ENCODE measurements at regions not wholly inside any gene's neighbourhood (a gene's known extent, or its start where the extent isn't known, plus 50 kb on each side); places are given as distances from the start of the nearest gene placed in this dataset.

GRCh38 chr7:22561321-22561811, 61.4 kb upstream of the STEAP1B start:
- in situ Hi-C loops (cut with MboI; ENCODE audit: low pct_unique_long_range_greater_than_20kb, low sequenced_read_pairs, unreplicated experiment): no loop called here
- TF ChIP-seq CTCF (IDR thresholded peaks at IDR 0.05; ENCODE audit: extremely low read depth, insufficient read depth, missing control alignments): no peak

GRCh38 chr7:22559829-22560489, 60.0 kb upstream of the STEAP1B start:
- peak; percentile 85 for TF ChIP-seq CTCF (IDR thresholded peaks at IDR 0.05; ENCODE audit: extremely low read depth, insufficient read depth, missing control alignments)
- in situ Hi-C loops (cut with MboI; ENCODE audit: low pct_unique_long_range_greater_than_20kb, low sequenced_read_pairs, unreplicated experiment): loop anchor here (10.0 kb wide), 1 partner anchor 495 kb away; no protein-coding TSS in a partner anchor
- peak; percentile 72 for DNase-seq (ENCODE audit: low spot score)

More at GRCh38 chr7:22561321-22561811, 61.4 kb upstream of the STEAP1B start:
- DNase-seq (ENCODE audit: low spot score): no peak

GRCh38 chr7:22557167-22557566, 57.2 kb upstream of the STEAP1B start:
- no peak for TF ChIP-seq CTCF (IDR thresholded peaks at IDR 0.05; ENCODE audit: extremely low read depth, insufficient read depth, missing control alignments)
- no peak for DNase-seq (ENCODE audit: low spot score)
- in situ Hi-C loops (cut with MboI; ENCODE audit: low pct_unique_long_range_greater_than_20kb, low sequenced_read_pairs, unreplicated experiment): loop anchor here (10.0 kb wide), 1 partner anchor 498 kb away; no protein-coding TSS in a partner anchor

- in situ Hi-C loops (cut with MboI; ENCODE audit: low pct_unique_long_range_greater_than_20kb, low sequenced_read_pairs, unreplicated experiment): loop anchor here (10.0 kb wide), 1 partner anchor 499 kb away; no protein-coding TSS in a partner anchor
- no peak for TF ChIP-seq CTCF (IDR thresholded peaks at IDR 0.05; ENCODE audit: extremely low read depth, insufficient read depth, missing control alignments)
- DNase-seq (ENCODE audit: low spot score): no peak
These were observed 55.5 kb upstream of the STEAP1B start for GRCh38 chr7:22555476-22555875.

- no peak for DNase-seq (ENCODE audit: low spot score)
- in situ Hi-C loops (cut with MboI; ENCODE audit: low pct_unique_long_range_greater_than_20kb, low sequenced_read_pairs, unreplicated experiment): loop anchor here (5.0 to 10.0 kb wide), 2 partner anchors 173 to 501 kb away; partner anchors contain the start of gene IL6
These were observed 54.2 kb upstream of the STEAP1B start for GRCh38 chr7:22554184-22554583.

More at GRCh38 chr7:22554184-22554583, 54.2 kb upstream of the STEAP1B start:
- no peak for TF ChIP-seq CTCF (IDR thresholded peaks at IDR 0.05; ENCODE audit: extremely low read depth, insufficient read depth, missing control alignments)

Measured in GM13977 (cell line).